Caco-2 (cell line): ENCODE measurements at regions not wholly inside any gene's neighbourhood (a gene's known extent, or its start where the extent isn't known, plus 50 kb on each side); places are given as distances from the start of the nearest gene placed in this dataset.
A peak's percentile ranks its signal among the peaks of the same experiment; 100 is the strongest.
"Not testable (repeated sequence)": the region's sequence is repeated elsewhere in the genome, so short reads cannot be mapped to it uniquely, and the experiment has no call there.

ENCODE experiments used
- BruUV-seq: library from RNA; stranded (reverse); fragments of 400-500 nt; replicated peaks from 2 replicates; lab custom pipeline; 2021; lab: Mats Ljungman, UMichigan
- CTCF ChIA-PET: fragments of 300-600 bp; sonication (Branson Sonifier 250); formaldehyde crosslinking; loops from one replicate; lab custom pipeline; 2022; ENCODE audit warnings: antibody characterized with exemption; lab: Charles Lee
- POLR2A ChIA-PET: fragments of 300-600 bp; sonication (Branson Sonifier 250); formaldehyde crosslinking; loops from one replicate; lab custom pipeline; 2022; ENCODE audit warnings: antibody characterized with exemption; lab: Charles Lee
- DNase-seq, 2 experiments: peaks; one replicate each; pipeline versions ENCODE4 v3.0.0 to v3.0.0-alpha.2; 2020 to 2022
- H3K27me3 ChIP-seq: replicated peaks from 2 replicates; pipeline ENCODE4 v1.6.0; 2011; ENCODE audit warnings: low read length; ENCODE audit not compliant: control insufficient read depth, insufficient read depth
- H3K36me3 ChIP-seq: 2 replicates; pipeline ENCODE4 v1.5.1; 2011; ENCODE audit warnings: low read length; ENCODE audit not compliant: control insufficient read depth, insufficient read depth
- H3K4me1 ChIP-seq: fragments of 250-450 bp; sonication (Bioruptor Pico); 2 replicates; pipeline ENCODE4 v1.5.1; 2020; ENCODE audit warnings: mild to moderate bottlenecking
- H3K4me3 ChIP-seq: 2 replicates; pipeline ENCODE4 v1.5.1; 2011; ENCODE audit warnings: low read depth, mild to moderate bottlenecking, control low read depth, low read length
- H3K9me3 ChIP-seq: fragments of 250-450 bp; sonication (Bioruptor Pico); 2 replicates; pipeline ENCODE4 v1.5.1; 2020; ENCODE audit warnings: mild to moderate bottlenecking, moderate library complexity
- H3K27ac Mint-ChIP-seq: one replicate; pipeline ENCODE4 v1.8.0; 2022; ENCODE audit warnings: mixed read lengths; ENCODE audit not compliant: unreplicated experiment
- H3K27me3 Mint-ChIP-seq: one replicate; pipeline ENCODE4 v1.8.0; 2022; ENCODE audit warnings: mixed read lengths; ENCODE audit not compliant: insufficient read depth, unreplicated experiment
- H3K36me3 Mint-ChIP-seq: one replicate; pipeline ENCODE4 v1.8.0; 2022; ENCODE audit warnings: mild to moderate bottlenecking, mixed read lengths; ENCODE audit not compliant: insufficient read depth, unreplicated experiment
- H3K4me1 Mint-ChIP-seq: one replicate; pipeline ENCODE4 v1.8.0; 2022; ENCODE audit warnings: low read depth, mixed read lengths; ENCODE audit not compliant: unreplicated experiment
- H3K4me3 Mint-ChIP-seq: one replicate; pipeline ENCODE4 v1.8.0; 2022; ENCODE audit warnings: mild to moderate bottlenecking, moderate library complexity, mixed read lengths; ENCODE audit not compliant: unreplicated experiment
- H3K9me3 Mint-ChIP-seq: one replicate; pipeline ENCODE4 v1.8.0; 2022; ENCODE audit warnings: mixed read lengths; ENCODE audit not compliant: unreplicated experiment
- intact Hi-C: fragments of 100-400 bp; cut with micrococcal nuclease; formaldehyde crosslinking; loops from one replicate; pipeline ENCODE4 v1.10.0; 2022; ENCODE audit not compliant: unreplicated experiment
- TF ChIP-seq, protein P1 (sequence below), 2 experiments: fragments of 200-600 bp in 1 of 2; IDR thresholded peaks; 1 replicate in 1 of 2; 2 replicates in 1 of 2; pipeline versions ENCODE4 v1.5.1 to v1.8.0; 2011 to 2022; ENCODE audit warnings: antibody characterized with exemption in 1 of 2, control low read depth in 1 of 2, inconsistent platforms in 1 of 2, low read depth in 1 of 2, low read length in 1 of 2, mild to moderate bottlenecking in 1 of 2, moderate library complexity in 1 of 2; ENCODE audit not compliant: insufficient read depth in 1 of 2, severe bottlenecking in 1 of 2, unreplicated experiment in 1 of 2

DNA sequence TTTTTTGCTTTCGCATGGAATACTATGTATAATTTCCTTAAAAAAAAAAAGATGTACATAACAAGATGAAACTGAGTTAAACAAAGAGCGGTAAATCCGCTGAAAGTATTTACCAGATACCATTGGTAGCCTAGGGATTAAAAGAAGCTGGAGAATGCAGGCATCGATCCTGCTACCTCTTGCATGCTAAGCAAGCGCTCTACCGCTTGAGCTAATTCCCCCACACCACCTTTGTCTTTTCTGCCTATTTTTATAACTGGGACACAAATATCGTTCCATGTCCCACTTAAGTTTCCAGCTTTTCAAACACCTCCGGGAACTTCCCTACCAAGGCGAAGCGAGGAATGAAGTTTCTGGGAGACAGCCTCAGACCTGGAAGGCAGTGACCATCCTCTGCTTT is 498.4 kb downstream of the PRIM2 start:
- CTCF ChIA-PET, H3K4me3 Mint-ChIP-seq, H3K9me3 ChIP-seq, H3K36me3 ChIP-seq, BruUV-seq, H3K36me3 Mint-ChIP-seq, H3K4me1 Mint-ChIP-seq, H3K4me3 ChIP-seq, H3K9me3 Mint-ChIP-seq, H3K27ac Mint-ChIP-seq, DNase-seq, H3K27me3 ChIP-seq, POLR2A ChIA-PET, intact Hi-C loops, H3K4me1 ChIP-seq: not testable (repeated sequence)
- H3K27me3 Mint-ChIP-seq, result peaks cover 11% of the 10 kb centered on the region

DNA sequence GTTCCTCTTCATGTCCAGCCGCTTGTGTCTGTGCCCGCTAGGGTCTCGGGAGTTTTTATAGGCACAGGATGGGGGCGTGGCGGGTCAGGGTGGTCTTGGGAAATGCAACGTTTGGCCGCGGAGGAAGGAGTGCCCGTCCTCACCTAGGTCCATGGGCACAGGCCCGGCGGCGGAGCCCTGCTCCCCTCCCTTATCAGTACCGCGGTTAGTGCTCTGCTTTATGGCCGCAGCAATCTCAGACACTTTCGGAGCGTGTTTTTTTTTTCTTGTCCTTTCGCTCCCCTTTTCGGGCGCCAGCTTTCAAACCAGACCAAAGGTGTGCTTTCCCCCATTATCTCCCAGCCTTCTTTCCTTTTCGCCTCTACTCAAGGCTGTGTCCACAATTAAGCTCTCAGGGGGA is 503.9 kb downstream of the PRIM2 start:
- H3K27ac Mint-ChIP-seq, intact Hi-C loops, H3K4me3 ChIP-seq, H3K4me3 Mint-ChIP-seq, H3K36me3 ChIP-seq, POLR2A ChIA-PET, H3K9me3 ChIP-seq, H3K9me3 Mint-ChIP-seq, BruUV-seq, CTCF ChIA-PET, DNase-seq, H3K4me1 Mint-ChIP-seq, H3K27me3 ChIP-seq, H3K4me1 ChIP-seq, H3K36me3 Mint-ChIP-seq: not testable (repeated sequence)
- H3K27me3 Mint-ChIP-seq, result peaks cover 11% of the 10 kb centered on the region

DNA sequence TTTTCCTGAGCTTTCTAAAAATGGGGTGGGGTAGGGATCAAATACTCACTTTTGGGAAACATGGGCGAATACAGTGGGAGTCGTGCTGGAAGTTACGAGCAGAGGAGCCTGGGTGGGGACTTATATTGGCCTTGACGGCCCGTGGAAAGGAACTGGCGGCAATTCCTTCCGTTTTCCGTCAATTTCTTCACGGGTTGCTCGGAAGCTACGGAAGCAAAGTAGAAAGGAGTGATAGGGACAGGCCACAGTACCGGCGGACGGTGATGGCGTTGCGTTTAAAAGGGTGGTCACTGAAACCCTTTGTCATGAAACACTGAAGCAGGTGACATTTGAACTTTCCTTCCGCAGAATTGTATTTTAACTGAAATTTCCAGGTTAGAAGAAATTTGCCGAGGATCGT is 505.0 kb downstream of the PRIM2 start:
- H3K4me3 Mint-ChIP-seq, H3K27me3 ChIP-seq, H3K36me3 ChIP-seq, BruUV-seq, H3K4me3 ChIP-seq, H3K4me1 Mint-ChIP-seq, H3K4me1 ChIP-seq, intact Hi-C loops, CTCF ChIA-PET, DNase-seq, H3K9me3 Mint-ChIP-seq, POLR2A ChIA-PET, H3K27ac Mint-ChIP-seq, H3K9me3 ChIP-seq, H3K27me3 Mint-ChIP-seq, H3K36me3 Mint-ChIP-seq: not testable (repeated sequence)

DNA sequence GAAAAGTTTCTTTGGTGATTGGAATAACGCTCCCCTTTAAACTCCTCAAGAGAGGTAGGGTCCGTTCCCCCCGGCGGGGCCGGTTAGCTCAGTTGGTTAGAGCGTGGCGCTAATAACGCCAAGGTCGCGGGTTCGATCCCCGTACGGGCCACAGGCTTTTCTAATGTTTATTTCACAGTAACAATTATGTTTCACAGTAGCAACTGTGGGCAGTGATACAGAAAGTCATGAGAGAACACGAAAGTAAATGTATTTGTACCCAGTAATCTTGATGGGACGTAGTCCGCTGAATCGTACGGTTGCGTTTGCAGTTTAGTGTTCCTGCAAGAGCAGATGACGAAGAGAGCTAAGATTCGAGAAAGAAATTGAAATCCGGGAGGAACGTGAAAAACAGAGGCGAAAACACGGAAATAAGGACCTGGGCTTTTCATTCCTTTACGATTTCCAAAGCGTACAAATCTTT is 505.5 kb downstream of the PRIM2 start:
- no peaks in the 10 kb centered on the region for H3K27me3 ChIP-seq
- CTCF ChIA-PET, result no interaction called here
- intact Hi-C loops, result no loop called here
- H3K36me3 ChIP-seq, result no peaks in the 10 kb centered on the region
- no peaks in the 10 kb centered on the region for H3K4me1 ChIP-seq
- H3K9me3 Mint-ChIP-seq, result no peaks in the 10 kb centered on the region
- H3K9me3 ChIP-seq, result no peaks in the 10 kb centered on the region
- DNase-seq, result no peak
- no TSS peak for BruUV-seq
- no peak overlapping the region for H3K27ac Mint-ChIP-seq
- H3K4me3 Mint-ChIP-seq, result no peak overlapping the region
- TF ChIP-seq, protein P1, sequence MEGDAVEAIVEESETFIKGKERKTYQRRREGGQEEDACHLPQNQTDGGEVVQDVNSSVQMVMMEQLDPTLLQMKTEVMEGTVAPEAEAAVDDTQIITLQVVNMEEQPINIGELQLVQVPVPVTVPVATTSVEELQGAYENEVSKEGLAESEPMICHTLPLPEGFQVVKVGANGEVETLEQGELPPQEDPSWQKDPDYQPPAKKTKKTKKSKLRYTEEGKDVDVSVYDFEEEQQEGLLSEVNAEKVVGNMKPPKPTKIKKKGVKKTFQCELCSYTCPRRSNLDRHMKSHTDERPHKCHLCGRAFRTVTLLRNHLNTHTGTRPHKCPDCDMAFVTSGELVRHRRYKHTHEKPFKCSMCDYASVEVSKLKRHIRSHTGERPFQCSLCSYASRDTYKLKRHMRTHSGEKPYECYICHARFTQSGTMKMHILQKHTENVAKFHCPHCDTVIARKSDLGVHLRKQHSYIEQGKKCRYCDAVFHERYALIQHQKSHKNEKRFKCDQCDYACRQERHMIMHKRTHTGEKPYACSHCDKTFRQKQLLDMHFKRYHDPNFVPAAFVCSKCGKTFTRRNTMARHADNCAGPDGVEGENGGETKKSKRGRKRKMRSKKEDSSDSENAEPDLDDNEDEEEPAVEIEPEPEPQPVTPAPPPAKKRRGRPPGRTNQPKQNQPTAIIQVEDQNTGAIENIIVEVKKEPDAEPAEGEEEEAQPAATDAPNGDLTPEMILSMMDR (IDR thresholded peaks at IDR 0.05; ENCODE audit: insufficient read depth in 1 of 2, low read depth in 1 of 2, low read length in 1 of 2, severe bottlenecking in 1 of 2, unreplicated experiment in 1 of 2), result no peak
- no peaks in the 10 kb centered on the region for H3K36me3 Mint-ChIP-seq
- peaks cover 9% of the 10 kb centered on the region for H3K27me3 Mint-ChIP-seq
- no peak overlapping the region for H3K4me3 ChIP-seq
- POLR2A ChIA-PET, result no interaction called here
- H3K4me1 Mint-ChIP-seq, result no peaks in the 10 kb centered on the region

DNA sequence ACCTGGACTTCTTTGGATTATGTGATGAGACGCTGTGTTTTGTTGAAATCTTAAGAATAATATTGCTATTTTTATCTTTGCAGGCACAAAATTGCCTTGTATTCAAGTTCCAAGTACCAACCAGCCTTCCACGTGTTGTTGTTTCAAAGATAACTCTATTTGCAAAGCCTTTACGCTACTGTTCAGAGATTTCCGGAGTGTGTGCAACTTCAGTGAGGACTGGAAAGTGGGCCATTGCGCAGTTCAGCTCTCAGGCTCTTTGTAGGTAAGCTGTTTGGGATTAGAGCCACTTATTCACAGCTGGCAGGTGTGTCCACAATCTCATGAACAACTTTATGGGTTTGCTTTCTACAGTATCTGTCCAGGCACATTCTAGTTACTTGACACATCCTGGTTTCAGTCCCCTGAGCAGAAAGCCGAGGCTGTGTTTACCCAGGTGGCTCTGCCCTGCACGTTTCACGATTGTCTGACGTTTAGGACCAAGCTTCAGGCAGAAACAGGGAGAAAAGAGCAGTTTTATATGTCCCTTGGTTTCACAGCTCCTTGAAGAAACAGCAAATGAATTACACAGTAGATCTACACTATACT is 520.3 kb downstream of the PRIM2 start:
- peak in 1 of 2 experiments; percentile 18 for DNase-seq
- H3K27me3 Mint-ChIP-seq, H3K4me3 ChIP-seq, CTCF ChIA-PET, POLR2A ChIA-PET, intact Hi-C loops, H3K27ac Mint-ChIP-seq, H3K9me3 Mint-ChIP-seq, H3K4me1 ChIP-seq, H3K9me3 ChIP-seq, BruUV-seq, H3K27me3 ChIP-seq, H3K4me1 Mint-ChIP-seq, H3K36me3 Mint-ChIP-seq, H3K36me3 ChIP-seq: not testable (repeated sequence)
- peak overlapping the region; percentile 16 for H3K4me3 Mint-ChIP-seq

DNA sequence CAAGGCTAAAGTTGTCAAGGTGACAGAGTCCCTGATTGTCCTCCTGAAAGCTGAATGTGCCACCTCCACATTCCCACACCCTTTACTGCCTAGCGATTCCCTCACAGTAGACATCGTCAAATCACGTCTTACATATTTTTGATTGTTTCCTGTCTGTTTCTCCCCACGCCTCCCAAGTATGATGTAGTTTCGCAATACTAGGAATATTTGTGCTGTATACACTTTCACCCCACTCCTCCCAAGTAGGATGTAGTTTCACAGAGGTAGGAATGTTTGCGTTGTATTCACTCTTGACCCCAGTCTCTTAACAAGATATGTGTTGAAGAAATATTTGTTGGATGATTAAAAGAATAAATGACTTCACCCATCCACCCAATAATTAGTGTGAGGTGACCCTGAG is 524.1 kb downstream of the PRIM2 start:
- H3K4me3 Mint-ChIP-seq, H3K36me3 ChIP-seq, H3K9me3 Mint-ChIP-seq, H3K27me3 Mint-ChIP-seq, H3K27ac Mint-ChIP-seq, H3K36me3 Mint-ChIP-seq, BruUV-seq, intact Hi-C loops, H3K4me1 ChIP-seq, POLR2A ChIA-PET, H3K4me3 ChIP-seq, H3K9me3 ChIP-seq, CTCF ChIA-PET, H3K4me1 Mint-ChIP-seq, H3K27me3 ChIP-seq, DNase-seq: not testable (repeated sequence)
